IPS-NIHi7 (cell line): ENCODE measurements at regions not wholly inside any gene's neighbourhood (a gene's known extent, or its start where the extent isn't known, plus 50 kb on each side); places are given as distances from the start of the nearest gene placed in this dataset.
"Not testable (repeated sequence)": the region's sequence is repeated elsewhere in the genome, so short reads cannot be mapped to it uniquely, and the experiment has no call there.

ENCODE experiments used
- DNase-seq: peaks from one replicate; pipeline ENCODE4 v3.0.0; 2012; ENCODE audit warnings: mixed read lengths; ENCODE audit errors: extremely low spot score

DNA sequence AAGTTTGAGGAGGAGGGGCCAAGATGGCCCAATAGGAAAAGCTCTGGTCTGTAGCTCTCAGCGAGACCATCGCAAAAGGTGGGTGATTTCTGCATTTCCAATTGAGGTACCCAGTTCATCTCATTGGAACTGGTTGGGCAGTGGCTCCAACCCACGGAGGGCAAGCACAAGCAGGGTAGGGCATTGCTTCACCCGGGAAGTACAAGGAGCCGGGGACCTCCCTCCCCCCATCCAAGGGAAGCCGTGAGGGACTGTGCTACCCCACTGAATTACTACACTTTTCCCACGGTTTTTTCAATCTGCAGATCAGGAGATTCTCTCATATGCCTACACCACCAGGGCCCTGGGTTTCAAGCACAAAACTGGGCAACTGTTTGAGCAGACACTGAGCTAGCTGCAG, 58.0 kb upstream of the EFCAB3 start:
- DNase-seq, result no peak

DNA sequence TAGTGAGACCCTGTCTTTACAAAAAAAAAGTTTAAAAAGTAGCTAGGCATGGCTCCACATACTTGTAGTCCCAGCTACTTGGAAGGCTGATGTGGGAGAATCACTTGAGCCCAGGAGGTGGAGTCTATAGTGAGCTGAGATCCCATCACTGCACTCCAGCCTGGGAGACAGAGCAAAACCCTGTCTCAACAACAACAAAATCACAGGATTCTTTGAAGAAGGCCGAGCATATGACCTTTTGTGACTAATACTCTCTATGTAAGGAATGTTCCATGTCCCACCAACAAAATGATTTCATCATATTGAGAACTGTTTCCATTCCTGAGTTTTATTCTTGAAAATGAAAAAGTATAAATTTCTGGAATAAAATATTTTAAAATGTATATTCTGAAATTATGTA, 58.9 kb upstream of the EFCAB3 start:
- DNase-seq, result no peak

DNA sequence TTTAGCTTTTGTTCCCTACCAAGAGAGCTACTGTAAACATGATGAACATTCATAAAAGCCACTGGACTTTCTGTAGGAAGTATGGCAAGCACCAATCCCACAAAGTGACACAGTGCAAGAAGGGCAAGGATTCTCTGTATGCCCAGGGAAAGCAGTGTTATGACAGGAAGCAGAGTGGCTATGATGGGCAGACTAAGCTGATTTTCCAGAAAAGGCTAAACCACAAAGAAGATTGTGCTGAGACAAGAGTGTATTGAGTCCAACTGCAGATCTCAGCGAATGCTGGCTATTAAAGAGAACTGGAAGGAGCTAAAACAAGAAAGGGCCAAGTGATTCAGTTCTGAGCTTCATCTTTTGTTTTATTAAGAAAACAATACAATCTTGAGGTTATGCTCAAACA, 60.5 kb upstream of the EFCAB3 start:
- DNase-seq, result no peak

DNA sequence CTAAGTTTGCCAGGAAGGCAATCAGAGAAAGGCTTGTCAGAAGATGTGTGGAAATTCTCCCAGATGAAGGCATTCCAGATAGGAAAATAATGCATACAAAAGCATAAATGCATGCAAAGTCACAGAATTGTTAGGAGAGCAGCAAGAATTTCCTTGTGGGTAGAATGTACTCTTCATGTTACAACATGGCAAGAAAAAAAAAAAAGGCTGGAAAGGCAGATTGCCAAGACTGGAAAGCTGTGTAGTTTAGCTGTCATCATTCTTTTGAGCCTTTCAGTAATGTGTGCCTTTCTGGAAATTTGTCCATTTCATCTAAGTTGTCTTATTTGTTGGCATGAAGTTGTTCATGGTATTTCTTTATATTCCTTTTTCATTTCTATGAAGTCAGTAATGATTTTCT, 71.0 kb upstream of the EFCAB3 start:
- no peak for DNase-seq

DNA sequence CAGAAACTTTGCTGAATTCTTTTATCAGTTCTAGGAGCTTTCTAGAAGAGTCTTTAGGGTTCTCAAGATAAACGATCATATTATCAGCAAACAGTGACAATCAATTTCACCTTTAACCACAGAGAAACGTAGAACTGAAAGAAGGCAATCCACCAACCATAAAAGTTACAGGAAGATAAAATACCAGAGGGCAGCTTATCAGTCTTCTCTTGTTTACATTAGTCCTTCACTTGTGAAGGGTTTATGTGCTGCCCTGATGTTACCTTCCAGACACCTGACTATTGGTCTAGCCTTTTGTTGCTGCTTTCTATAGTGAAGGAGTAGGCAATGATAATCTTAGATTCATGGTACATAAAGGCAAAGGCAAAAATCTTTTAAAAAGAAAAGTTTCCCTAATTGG, 73.2 kb upstream of the EFCAB3 start:
- no peak for DNase-seq

DNA sequence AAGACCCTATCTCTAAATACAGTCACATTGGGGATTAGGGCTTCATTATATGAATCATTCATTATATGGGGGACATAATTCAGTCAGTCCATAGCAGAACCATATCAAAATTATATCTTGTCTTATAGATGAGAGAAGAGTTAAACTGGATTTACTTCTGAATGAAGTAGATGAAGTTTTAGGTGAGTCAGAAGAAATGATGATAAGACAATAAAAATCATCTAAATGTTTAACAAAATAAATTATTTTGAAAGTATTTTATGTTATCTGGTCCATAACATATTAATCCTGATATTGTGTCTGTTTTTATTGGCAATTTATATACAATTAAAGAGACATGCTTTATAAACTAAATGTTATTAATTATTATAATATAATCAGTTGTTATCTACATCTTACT, 76.9 kb upstream of the EFCAB3 start:
- no peak for DNase-seq

DNA sequence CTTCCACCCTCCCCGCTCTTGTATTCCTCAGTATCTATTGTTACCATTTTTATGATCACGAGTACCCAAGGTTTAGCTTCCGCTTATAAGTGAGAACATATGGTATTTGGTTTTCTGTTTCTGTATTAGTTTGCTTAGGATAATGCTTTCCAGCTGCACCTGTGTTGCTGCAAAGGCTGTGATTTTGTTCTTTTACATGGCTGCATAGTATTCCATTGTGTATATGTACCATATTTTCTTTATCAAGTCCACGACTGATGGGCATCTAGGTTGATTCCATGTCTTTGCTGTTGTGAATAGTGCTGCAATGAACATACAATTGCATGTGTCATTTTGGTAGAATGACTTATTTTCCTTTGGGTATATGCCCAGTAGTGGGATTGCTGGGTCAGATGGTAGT, 79.7 kb upstream of the EFCAB3 start:
- no peak for DNase-seq

DNA sequence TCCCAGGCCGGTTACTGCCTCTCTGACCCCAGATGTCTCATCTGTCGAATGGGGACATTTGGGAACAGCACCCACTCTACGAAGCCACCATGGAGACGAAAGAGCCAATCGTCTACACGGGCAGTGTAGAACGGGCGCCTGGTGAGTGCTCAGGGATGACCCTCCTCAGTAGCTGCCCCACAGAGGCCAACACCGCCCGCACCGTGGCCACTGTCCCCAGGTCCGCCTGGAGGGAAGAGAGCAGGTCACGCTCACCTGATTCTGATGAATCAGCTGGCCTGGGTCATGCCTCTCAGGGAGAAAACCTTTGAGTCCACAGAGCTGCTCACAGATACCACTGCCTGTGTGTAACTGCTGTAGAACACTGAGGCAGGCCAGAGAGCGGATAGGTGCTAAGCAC, 105.1 kb upstream of the EFCAB3 start:
- not testable (repeated sequence) for DNase-seq

DNA sequence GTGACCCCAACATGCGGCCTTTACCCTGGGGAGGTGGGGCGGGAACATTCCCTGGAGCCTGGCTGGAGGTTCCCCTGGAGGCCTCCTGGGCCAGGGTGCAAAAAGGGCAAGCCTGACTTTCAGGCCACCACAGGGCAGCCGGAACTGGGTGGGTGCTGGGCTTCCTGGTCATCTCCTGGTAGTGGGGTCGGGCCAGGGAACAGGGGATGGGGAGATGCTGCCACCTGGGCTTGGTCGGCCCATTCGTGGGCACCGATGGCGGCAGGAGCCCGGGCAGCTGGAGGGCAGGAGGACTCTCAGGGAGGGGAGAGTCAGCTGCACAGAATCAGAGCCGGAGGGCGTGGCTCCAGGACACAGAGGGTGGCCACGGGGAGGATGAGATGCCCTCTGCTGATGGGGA, 112.0 kb upstream of the EFCAB3 start:
- not testable (repeated sequence) for DNase-seq

DNA sequence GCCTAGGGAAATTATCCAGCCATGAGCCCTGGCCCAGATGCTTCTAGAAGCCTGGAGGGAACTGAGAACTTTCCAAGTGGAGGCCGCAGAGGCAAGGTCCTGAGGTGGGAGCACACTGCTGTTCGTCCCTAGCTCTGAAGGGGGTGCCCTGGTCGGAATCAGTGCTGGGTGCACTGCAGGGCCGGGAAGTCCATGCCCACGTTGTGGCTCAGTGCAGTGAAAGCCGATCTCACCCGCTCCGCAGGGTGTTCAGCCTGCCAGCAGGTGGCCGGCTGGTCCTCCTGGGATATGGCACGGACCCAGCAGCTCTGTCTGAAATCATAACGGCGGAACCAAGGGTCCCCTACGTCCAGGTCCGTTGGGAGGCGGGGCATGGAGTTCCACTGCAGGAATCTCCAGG, 115.4 kb upstream of the EFCAB3 start:
- DNase-seq, result not testable (repeated sequence)

DNA sequence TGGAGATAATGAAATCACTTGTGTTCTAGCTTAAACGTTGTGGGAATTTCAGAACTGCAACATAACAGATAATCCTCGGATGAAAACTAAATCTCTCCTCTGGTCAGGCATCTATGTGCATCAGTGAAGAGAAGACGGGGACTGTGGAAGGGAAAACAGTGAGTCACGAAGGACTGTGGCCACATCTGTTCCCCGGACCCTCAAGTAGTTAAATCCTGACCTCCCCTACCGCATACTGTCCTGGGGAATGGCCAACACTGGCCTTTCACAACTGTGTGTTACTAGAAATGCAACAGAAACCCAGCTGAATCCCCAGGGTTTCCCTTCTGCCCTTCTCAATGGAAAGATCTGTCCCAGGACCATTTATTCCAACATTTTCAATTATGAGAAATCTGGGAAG, 124.6 kb upstream of the EFCAB3 start:
- not testable (repeated sequence) for DNase-seq

DNA sequence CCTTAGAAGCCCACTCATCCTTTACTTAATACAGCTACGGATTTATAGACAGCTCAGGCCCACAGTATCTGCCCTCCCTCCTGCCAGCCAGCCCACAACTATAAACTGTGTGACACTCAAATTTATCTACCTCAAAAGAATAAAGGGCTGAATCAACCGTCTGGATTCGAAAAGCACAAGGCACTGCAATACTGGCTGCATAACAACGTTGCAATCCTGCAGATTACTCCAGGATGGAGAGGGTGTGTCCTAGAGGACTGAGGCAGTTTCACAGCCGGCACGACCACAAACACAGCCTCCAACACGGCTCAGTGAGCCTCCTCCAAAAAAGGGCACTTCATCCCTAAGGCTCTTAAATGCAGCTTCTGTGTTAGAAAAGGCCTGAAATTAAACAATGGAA, 138.3 kb upstream of the EFCAB3 start:
- not testable (repeated sequence) for DNase-seq

DNA sequence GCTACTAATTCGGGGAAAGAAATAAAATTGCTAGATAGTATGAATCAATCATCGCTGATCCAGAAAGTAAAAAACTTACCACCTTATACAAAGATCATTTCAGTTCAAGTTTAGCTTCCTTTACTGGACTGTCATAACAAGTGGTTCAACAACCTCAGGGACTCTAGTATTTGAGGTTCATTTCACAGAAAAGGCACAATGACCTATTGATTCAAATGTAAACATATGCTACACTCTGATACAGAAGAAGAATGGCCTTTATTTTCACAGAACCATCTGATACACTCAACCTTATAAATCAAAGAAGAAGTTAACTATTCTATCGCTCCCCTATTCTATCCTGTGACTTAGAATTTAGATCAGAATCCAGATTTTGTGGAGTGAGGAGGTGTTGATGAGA, 140.8 kb upstream of the EFCAB3 start:
- DNase-seq, result not testable (repeated sequence)

DNA sequence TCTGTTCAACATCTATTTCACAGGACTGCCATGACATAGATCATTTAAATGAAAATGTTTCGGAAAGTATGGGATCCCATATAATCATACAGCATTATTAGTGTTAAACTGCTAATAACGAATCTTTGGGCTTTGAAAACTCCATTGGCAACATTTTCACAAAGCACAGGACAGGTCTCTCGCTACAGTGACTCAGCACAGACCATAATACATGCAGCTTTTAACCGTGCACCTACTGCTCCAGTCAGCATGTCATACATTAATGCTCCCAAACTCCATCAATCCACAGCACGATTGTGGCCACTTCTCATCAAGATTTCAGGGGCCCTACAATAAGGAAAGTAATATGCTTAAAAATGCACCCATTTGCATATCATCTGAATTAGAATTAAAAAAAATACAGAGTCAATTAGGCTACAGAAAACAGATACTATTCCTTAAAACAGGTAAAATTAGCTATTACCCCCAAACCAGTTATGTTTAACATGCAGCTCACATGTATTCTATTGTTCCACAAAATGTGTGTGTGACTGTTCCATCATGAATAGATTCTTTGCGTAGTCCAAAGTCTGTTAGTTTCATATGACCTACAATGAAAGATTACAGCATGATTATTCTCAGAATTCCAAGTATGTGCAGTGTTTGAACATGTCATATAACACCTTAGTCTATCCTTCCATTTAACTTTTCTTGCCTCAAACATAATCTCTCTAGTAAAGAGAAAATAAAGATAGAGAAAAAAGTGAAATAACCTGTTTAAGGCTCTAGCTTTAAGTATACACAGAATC, 141.6 kb upstream of the EFCAB3 start:
- not testable (repeated sequence) for DNase-seq

DNA sequence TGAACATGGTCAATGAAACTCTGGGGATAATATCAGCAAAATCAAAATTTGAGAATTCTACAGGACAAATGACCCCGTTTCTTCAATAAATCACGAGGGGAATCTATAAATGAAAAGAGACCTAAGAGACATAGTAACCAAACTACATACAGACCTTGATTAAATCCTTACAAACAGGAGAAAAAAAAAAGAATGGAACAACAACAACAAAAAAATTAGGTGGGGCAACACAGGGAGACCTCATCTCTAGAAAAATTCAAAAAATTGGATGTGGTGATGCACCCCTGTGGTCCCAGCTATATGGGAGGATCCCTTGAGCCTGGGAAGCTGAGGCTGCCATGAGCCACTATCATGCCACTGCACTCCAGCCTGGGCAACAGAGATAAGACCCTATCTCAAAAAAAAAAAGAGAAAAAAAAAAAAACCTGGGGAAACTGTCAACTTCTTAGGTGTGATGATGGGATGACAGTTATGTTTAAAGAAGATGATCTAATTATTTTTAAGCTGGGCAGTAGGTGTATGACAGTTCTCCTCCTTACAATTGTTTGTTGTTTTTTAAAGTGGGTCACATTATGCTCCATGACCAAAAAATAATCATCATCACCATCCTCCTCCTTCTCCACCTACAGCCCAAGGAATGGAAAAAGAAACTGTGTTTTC, 146.4 kb upstream of the EFCAB3 start:
- DNase-seq, result not testable (repeated sequence)

DNA sequence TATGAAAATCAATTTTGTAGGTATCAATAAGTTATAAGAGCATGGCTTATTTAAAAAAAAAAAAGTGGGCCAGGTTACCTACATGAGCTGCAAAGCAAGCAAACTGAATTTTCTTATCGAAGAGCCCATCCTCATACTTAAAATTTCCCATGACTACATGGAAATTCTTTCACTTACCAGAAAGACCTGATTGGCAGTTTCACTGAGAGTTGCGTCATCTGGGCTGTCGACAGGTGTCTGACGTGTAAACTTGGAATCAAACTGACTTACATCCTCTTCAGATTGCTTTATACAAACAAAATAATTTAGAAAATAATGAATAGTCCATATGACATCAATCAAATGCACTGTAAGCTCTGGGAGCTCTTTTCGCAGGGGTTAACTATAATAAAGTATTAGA, 149.1 kb upstream of the EFCAB3 start:
- DNase-seq, result not testable (repeated sequence)

DNA sequence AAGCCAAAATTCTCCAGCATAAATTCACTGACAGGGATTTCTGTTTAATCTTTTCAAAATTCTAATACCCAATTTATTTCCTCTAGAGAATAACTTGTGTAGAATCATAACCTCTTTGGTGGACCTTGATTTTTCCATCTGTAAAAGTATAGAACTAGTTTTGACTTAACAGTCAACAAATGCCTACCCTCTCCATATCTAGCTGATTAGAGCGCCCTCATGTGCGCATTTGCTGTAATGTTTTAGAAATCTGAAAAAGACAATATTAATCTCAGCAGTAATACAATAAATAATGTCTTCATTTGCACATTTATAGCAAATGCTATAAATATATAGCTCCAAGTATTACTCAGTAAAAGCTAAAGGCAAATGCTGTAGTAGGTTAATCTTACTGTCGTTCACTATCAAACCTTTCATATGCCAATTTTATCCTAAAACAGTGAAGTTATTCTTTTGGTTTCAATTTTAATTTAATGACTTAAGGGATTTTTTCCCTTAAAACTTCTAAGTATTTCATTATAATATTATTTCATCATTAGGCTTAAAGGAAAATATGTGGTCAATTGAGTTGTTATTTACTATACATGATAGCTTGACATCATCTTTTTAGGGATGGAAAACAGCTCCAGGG, 153.6 kb upstream of the EFCAB3 start:
- DNase-seq, result not testable (repeated sequence)

DNA sequence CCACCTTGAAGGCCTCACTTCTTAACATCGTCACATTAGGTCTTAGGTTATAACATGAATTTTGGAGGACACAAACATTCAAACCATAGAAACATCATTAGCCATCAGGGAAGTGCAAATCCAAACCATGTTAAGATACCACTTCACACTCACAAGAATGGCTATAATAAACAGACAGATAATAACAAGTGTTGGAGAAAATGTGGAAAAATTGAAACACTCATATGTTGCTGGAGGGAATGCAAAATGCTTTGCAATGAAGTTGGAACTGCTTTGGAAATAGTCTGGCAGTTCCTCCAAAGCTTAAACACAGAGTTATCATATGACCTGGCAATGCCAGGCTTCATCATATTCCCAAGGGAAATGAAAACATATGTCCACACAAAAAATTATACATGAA, 156.8 kb upstream of the EFCAB3 start:
- not testable (repeated sequence) for DNase-seq

DNA sequence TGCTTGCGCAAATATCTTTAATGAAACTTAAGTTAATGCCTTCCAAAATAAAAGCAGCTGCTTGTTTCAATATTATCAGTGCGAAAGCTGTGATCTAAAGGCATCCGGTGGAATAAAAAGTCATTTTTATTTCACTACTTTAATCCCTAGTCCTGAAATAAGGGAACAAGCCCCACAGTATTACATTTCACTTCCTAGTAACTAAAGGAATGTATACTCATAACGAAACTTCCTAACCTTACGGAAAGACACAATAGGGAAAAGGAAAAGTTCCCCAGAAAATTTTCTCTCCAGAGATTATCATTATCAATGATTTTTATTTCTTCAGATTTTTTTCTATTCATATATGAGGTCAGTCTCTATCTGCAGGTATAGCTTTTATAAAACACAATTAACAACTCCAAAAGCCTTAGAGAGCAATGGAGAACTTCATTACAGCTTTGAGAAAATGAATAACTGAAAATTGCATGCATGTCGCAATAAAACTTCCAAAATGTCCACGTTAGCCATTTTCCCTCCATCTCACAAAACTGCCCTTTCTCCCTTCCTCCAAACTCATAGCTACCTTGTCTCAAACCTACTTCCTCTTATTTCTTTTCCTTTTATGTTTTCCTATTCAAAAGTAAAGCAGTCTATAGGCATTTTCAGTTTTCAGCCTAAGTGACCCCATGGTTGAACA, 154.3 kb upstream of the MED13 start:
- no peak for DNase-seq

DNA sequence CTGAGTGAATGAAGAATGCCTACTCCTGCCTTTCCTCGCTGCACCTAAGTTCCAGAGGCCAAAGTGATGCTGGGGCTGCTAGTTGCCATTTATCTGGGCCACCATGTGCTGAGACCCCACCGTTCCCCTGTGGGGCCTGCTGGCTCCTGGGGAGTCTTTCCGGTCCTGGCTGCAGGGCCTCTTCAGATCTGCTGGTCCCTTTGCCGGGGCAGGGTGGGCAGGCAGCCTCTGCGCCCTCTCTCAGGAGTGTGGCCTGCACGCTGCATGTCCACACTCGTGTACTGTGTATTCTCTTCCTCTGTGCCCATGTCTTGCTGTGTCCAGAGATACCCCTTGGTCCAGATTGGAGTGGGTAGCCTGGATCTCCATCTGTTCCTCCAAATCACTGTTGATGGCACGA, 151.8 kb upstream of the MED13 start:
- DNase-seq, result no peak

DNA sequence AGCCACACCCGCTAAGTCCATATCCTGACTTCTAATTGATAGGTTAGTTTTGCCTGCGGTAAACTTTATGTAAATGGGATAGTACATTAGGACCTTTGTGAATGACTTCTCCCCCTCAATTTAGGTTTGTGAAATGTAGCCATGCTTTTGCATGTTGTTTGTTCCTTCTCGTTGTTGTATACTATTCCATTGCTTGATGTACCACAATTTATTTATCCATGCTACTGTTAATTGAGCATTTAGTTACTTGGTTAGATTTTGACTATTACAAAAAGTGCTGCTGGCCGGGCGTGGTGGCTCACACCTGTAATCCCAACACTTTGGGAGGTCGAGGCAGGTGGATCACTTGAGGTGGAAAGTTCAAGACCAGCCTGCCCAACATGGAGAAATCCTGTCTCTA, 150.8 kb upstream of the MED13 start:
- DNase-seq, result not testable (repeated sequence)

DNA sequence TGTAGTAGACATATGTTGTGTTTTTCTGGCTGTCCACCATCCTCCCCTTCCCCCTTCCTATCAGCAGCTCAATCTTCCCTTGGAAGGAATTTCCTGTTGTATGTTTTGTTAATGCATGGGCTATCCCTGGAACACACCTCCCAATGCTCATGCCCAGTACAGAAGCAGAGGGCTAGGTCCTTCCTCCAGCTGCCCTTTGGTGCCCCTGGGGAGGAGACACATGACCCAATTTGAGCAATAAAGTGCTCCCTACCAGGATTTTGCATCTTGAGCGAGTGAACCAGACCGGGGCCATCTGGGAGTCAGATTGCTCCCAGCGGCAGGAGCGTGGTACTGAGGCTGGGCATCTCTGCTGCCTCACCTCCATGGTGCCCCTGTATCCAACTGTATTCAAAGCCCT, 141.5 kb upstream of the MED13 start:
- DNase-seq, result no peak
